NT2/D1 (cell line): ENCODE measurements at regions not wholly inside any gene's neighbourhood (a gene's known extent, or its start where the extent isn't known, plus 50 kb on each side); places are given as distances from the start of the nearest gene placed in this dataset.

Experiments used
- SUZ12 ChIP-seq: IDR thresholded peaks from 2 replicates; pipeline ENCODE4 v1.6.1; 2011; ENCODE audit not compliant: insufficient read length, insufficient read depth; ENCODE audit errors: extremely low read depth
- YY1 ChIP-seq: IDR thresholded peaks from 2 replicates; pipeline ENCODE4 v1.6.1; 2011; ENCODE audit not compliant: insufficient read length, insufficient read depth
- ZNF274 ChIP-seq: IDR thresholded peaks from 2 replicates; pipeline ENCODE4 v1.6.1; 2011; ENCODE audit warnings: mild to moderate bottlenecking, low read depth, low read length

DNA sequence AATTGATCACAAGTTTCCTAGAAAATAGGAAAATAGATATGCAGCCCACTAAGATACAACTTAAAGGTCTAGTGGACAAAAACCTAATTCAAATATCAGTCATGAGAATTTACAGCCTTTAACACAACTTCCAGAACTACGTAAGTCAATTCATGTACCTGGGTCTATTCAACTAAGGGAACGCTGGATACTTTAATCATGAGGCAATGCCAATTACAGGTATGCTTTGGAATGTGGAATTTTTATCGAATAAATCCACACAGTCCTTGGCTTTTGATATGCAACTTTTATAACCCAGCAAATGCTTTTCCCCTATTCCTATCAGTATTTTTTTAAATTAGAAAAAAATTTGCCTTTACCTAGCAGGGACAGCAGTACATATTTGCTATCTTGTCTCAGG lies 289.5 kb upstream of the FAT3 start:
- TF ChIP-seq YY1 (no peak), ZNF274 (no peak), SUZ12 (no peak)
